ENCODE measurements at regions not wholly inside any gene's neighbourhood (a gene's known extent, or its start where the extent isn't known, plus 50 kb on each side); places are given as distances from the start of the nearest gene placed in this dataset.

GRCh38 chr4:156634612-156635011 lies 337.0 kb downstream of the PDGFC start:
- in situ Hi-C loops (cut with HindIII; ENCODE audit: low pct_ligation_motif_present, low sequenced_read_pairs), result no loop called here
- DNase-seq, result peak; percentile 41
- Histone ChIP-seq H3K4me3 (ENCODE audit: low read depth, low read length) (no peak overlapping the region), H3K27me3 (replicated peaks) (no peaks in the 10 kb centered on the region), H3K36me3 (replicated peaks) (no peaks in the 10 kb centered on the region), H3K27ac (peak overlapping the region; percentile 0)
- TF ChIP-seq CTCF (IDR thresholded peaks at IDR 0.05; ENCODE audit: low read depth, low read length, missing control alignments), result no peak

DNA sequence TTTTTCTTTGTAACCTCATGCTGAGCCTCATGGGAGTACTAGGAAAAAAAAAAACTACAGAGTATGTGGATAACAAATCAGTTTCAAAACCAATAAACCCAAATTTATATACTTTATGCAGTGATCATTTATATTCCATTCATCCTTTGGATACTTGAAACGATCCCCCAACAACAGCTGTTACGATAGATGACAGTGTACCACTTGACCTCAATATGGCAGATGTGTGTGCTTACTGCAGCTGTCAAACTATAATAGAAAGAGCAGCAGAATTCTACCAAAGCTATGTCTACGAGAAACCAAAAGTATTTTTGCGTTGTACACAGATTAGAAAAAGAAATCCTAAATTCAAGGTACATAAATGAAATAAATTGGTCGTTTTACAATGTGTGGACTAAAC lies 337.8 kb downstream of the PDGFC start:
- Histone ChIP-seq H3K36me3 (replicated peaks) (no peaks in the 10 kb centered on the region), H3K4me3 (ENCODE audit: low read depth, low read length) (no peak overlapping the region), H3K27me3 (replicated peaks) (no peaks in the 10 kb centered on the region), H3K27ac (no peak overlapping the region)
- no peak for TF ChIP-seq CTCF (IDR thresholded peaks at IDR 0.05; ENCODE audit: low read depth, low read length, missing control alignments)
- DNase-seq, result no peak
- in situ Hi-C loops (cut with HindIII; ENCODE audit: low pct_ligation_motif_present, low sequenced_read_pairs), result no loop called here

GRCh38 chr4:156628858-156629257 lies 342.7 kb downstream of the PDGFC start:
- in situ Hi-C loops (cut with HindIII; ENCODE audit: low pct_ligation_motif_present, low sequenced_read_pairs), result no loop called here
- Histone ChIP-seq H3K27me3 (replicated peaks) (no peaks in the 10 kb centered on the region), H3K27ac (no peak overlapping the region), H3K36me3 (replicated peaks) (no peaks in the 10 kb centered on the region), H3K4me3 (ENCODE audit: low read depth, low read length) (no peak overlapping the region)
- no peak for TF ChIP-seq CTCF (IDR thresholded peaks at IDR 0.05; ENCODE audit: low read depth, low read length, missing control alignments)
- no peak for DNase-seq

- no peak for DNase-seq
- no peaks in the 10 kb centered on the region for H3K27me3 ChIP-seq (replicated peaks)
- in situ Hi-C loops (cut with HindIII; ENCODE audit: low pct_ligation_motif_present, low sequenced_read_pairs), result no loop called here
- H3K4me3 ChIP-seq (ENCODE audit: low read depth, low read length), result no peak overlapping the region
- TF ChIP-seq CTCF (IDR thresholded peaks at IDR 0.05; ENCODE audit: low read depth, low read length, missing control alignments), result no peak
- no peak overlapping the region for H3K27ac ChIP-seq
- H3K36me3 ChIP-seq (replicated peaks), result no peaks in the 10 kb centered on the region
Measured at GRCh38 chr4:156623376-156623775, 348.2 kb downstream of the PDGFC start.

DNA sequence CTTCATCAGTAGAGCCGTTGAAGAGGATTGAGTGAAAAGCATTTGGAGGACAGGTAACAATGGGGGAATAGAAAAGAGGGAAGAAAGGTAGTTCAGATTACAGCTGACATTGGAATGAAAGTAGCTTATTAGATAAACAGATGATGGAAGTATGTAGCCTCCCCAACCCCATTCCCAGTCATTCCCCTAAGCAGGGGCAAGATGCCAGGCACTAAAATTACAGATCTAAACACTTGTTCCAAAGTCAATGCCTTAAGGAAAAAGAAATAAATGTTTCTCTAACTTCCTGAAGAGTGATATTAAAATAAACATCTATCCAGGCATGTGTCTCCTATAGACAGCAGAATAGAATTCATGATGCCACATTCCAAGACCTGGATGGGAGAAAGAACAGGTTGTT lies 350.8 kb downstream of the PDGFC start:
- Histone ChIP-seq H3K27me3 (replicated peaks) (no peaks in the 10 kb centered on the region), H3K27ac (no peak overlapping the region), H3K4me3 (ENCODE audit: low read depth, low read length) (no peak overlapping the region), H3K36me3 (replicated peaks) (no peaks in the 10 kb centered on the region)
- in situ Hi-C loops (cut with HindIII; ENCODE audit: low pct_ligation_motif_present, low sequenced_read_pairs), result no loop called here
- no peak for TF ChIP-seq CTCF (IDR thresholded peaks at IDR 0.05; ENCODE audit: low read depth, low read length, missing control alignments)
- DNase-seq, result no peak

DNA sequence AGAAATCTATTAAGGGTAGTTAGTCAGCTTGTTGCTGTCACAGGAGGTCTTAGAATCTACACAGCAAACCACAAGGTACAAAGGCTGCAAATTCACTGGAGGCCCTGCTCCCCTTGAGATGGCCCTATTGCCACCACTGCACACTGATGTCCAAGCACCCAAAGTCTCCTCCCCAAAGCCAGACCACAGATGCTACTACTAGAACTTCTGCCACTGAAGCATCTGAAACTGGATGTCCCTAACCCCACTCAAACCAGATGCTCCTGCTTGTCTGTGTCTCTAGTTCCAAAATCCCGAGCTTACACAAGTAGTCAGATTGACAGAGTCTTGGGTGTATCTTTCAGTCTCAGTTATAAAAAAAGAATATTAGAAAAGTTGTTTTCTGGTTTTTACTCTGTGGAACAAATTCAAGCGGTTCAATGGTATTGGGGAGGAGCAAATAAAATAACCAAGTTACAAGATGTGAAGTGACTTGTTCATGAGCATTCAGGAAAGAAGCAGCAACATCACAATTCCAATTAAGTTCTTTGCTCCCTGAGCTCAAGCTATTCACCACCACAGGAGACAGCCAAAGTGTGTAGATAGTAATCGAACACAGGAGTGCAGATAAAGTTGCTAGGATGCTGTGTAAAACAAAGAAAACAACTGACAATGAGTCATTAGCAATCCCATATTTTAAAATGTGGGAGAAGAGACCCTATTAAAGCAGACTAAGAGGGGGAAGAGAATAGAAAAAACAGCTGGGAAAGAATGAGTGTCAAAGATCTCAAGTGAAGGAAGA lies 352.3 kb downstream of the PDGFC start:
- H3K36me3 ChIP-seq (replicated peaks), result no peaks in the 10 kb centered on the region
- TF ChIP-seq CTCF (IDR thresholded peaks at IDR 0.05; ENCODE audit: low read depth, low read length, missing control alignments), result no peak
- no peaks in the 10 kb centered on the region for H3K27me3 ChIP-seq (replicated peaks)
- no peak overlapping the region for H3K4me3 ChIP-seq (ENCODE audit: low read depth, low read length)
- no peak overlapping the region for H3K27ac ChIP-seq
- in situ Hi-C loops (cut with HindIII; ENCODE audit: low pct_ligation_motif_present, low sequenced_read_pairs), result no loop called here
- peak; percentile 35 for DNase-seq

Measured in brain microvascular endothelial cell (primary cell).